Mesendoderm (in vitro differentiated cells): ENCODE measurements at regions not wholly inside any gene's neighbourhood (a gene's known extent, or its start where the extent isn't known, plus 50 kb on each side); places are given as distances from the start of the nearest gene placed in this dataset.

Source experiments
- DNase-seq: peaks from one replicate; pipeline ENCODE4 v3.0.0; 2013
- H2AK5ac ChIP-seq: 2 replicates; pipeline ENCODE4 v1.6.1; 2013; ENCODE audit warnings: low read length, inconsistent platforms
- H2BK120ac ChIP-seq: 2 replicates; pipeline ENCODE4 v1.6.1; 2013; ENCODE audit warnings: low read depth, mild to moderate bottlenecking, low read length, moderate library complexity, mixed read lengths
- H2BK15ac ChIP-seq: replicated peaks from 2 replicates; pipeline ENCODE4 v1.6.1; 2013; ENCODE audit warnings: low read depth, mild to moderate bottlenecking, moderate library complexity
- H2BK5ac ChIP-seq: 2 replicates; pipeline ENCODE4 v1.6.1; 2013; ENCODE audit warnings: low read length, inconsistent platforms
- H3K18ac ChIP-seq: 2 replicates; pipeline ENCODE4 v1.6.1; 2013; ENCODE audit warnings: mild to moderate bottlenecking, low read length, mixed read lengths
- H3K23ac ChIP-seq: one replicate; pipeline ENCODE4 v1.6.1; 2013; ENCODE audit warnings: low read length
- H3K27ac ChIP-seq: 2 replicates; pipeline ENCODE4 v1.5.1; 2013; ENCODE audit warnings: low read depth, mild to moderate bottlenecking, inconsistent platforms, low read length, moderate library complexity
- H3K27me3 ChIP-seq: 2 replicates; pipeline ENCODE4 v1.6.1; 2013; ENCODE audit warnings: low read length, control low read depth, mild to moderate bottlenecking, inconsistent platforms; ENCODE audit not compliant: insufficient read depth, poor library complexity
- H3K36me3 ChIP-seq: 2 replicates; pipeline ENCODE4 v1.6.1; 2013; ENCODE audit warnings: low read length, inconsistent platforms; ENCODE audit not compliant: control insufficient read depth, insufficient read depth
- H3K4ac ChIP-seq: one replicate; pipeline ENCODE4 v1.6.1; 2013; ENCODE audit warnings: low read depth, mild to moderate bottlenecking, low read length, moderate library complexity
- H3K4me1 ChIP-seq: 2 replicates; pipeline ENCODE4 v1.6.1; 2013; ENCODE audit warnings: low read depth, low read length, inconsistent platforms; ENCODE audit not compliant: control insufficient read depth
- H3K4me2 ChIP-seq: 2 replicates; pipeline ENCODE4 v1.6.1; 2013; ENCODE audit warnings: low read length
- H3K4me3 ChIP-seq: 2 replicates; pipeline ENCODE4 v1.5.1; 2013; ENCODE audit warnings: mild to moderate bottlenecking, low read length
- H3K56ac ChIP-seq: one replicate; pipeline ENCODE4 v1.6.1; 2013; ENCODE audit warnings: low read length
- H3K79me1 ChIP-seq: 2 replicates; pipeline ENCODE4 v1.6.1; 2013; ENCODE audit warnings: low read length, inconsistent platforms
- H3K79me2 ChIP-seq: 2 replicates; pipeline ENCODE4 v1.6.1; 2013; ENCODE audit warnings: mild to moderate bottlenecking, low read length; ENCODE audit not compliant: control insufficient read depth, insufficient read depth
- H3K9ac ChIP-seq: 2 replicates; pipeline ENCODE4 v1.6.1; 2013; ENCODE audit warnings: low read length, inconsistent platforms
- H4K5ac ChIP-seq: one replicate; pipeline ENCODE4 v1.6.1; 2013; ENCODE audit warnings: low read length
- H4K8ac ChIP-seq: one replicate; pipeline ENCODE4 v1.6.1; 2013; ENCODE audit warnings: low read depth, mild to moderate bottlenecking, control low read depth, low read length, moderate library complexity
- WGBS: extraction: QIAGEN DNeasy Blood & Tissue Kit; methylation state at CpG from one replicate; pipeline ENCODE4 v1.1.7; 2013; ENCODE audit warnings: low lambda C conversion rate, missing lambda C conversion rate; ENCODE audit not compliant: insufficient coverage; ENCODE audit errors: extremely low coverage; 5-methylcytosine and 5-hydroxymethylcytosine counted together

DNA sequence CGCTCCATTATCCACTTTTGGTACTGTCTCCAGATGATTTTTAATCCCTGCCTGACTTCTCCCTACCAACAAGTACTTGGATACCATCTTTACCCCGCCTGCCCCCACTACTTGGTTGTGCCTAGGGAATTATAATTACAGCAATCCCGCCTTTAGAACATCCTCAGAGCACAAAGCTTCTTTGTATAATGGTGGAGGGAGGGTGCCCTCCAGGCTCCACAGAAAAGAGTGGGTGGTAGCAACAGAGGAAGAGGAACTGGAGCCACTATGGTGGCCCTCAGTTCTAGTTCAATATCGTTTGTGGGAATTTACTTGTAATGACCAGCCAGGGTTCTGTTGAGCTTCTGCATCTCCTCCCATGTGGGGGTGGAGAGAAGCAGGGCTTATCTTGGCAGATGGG is 79.0 kb upstream of the RNF38 start:
- no peak for DNase-seq
- H3K18ac ChIP-seq, result no peak overlapping the region
- no peak overlapping the region for H3K56ac ChIP-seq
- no peak overlapping the region for H3K4ac ChIP-seq
- H4K8ac ChIP-seq, result no peak overlapping the region
- peaks cover 4% of the 10 kb centered on the region for H3K4me1 ChIP-seq
- peaks cover 18% of the 10 kb centered on the region for H3K79me1 ChIP-seq
- H3K79me2 ChIP-seq, result peaks cover 44% of the 10 kb centered on the region
- H2BK120ac ChIP-seq, result no peak overlapping the region
- no peaks in the 10 kb centered on the region for H3K27me3 ChIP-seq
- no peak overlapping the region for H3K27ac ChIP-seq
- H3K4me2 ChIP-seq, result no peak overlapping the region
- H3K9ac ChIP-seq, result no peak overlapping the region
- H2AK5ac ChIP-seq, result no peak overlapping the region
- peaks cover 2% of the 10 kb centered on the region for H3K36me3 ChIP-seq
- no peak overlapping the region for H3K4me3 ChIP-seq
- no peak overlapping the region for H4K5ac ChIP-seq
- WGBS, result 100% methylated on average over 1 of the region's 4 CpGs
- no peak overlapping the region for H2BK5ac ChIP-seq
- no peak overlapping the region for H3K23ac ChIP-seq
- H2BK15ac ChIP-seq, result no peak overlapping the region

DNA sequence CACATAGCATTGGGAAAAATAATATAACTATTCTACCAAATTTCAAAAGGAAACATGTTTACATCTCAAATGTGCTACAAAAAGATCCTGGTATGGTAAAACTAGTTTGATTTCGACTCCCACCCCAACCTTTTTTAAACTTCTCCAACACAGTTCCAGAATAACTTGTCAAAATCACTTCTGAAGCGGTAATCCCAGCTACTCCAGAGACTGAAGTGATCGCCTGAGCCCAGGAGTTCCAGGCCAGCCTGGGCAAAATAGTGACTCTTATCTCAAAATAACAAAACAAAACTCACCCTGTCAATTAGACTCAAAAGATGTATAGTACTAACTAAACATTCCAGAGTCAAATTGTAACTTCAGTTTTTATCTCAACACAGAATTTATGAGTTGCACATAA is 71.3 kb upstream of the RNF38 start:
- WGBS, result no CpG with 5 or more reads among the region's 3 CpGs
- Histone ChIP-seq H3K79me1 (peaks cover 7% of the 10 kb centered on the region), H2BK120ac (no peak overlapping the region), H3K79me2 (peaks cover 20% of the 10 kb centered on the region), H4K8ac (no peak overlapping the region), H2BK5ac (no peak overlapping the region), H3K18ac (no peak overlapping the region), H3K4me1 (no peaks in the 10 kb centered on the region), H3K36me3 (no peaks in the 10 kb centered on the region), H3K4me3 (no peak overlapping the region), H3K4ac (no peak overlapping the region), H3K23ac (no peak overlapping the region), H2AK5ac (no peak overlapping the region), H3K9ac (no peak overlapping the region), H3K27me3 (no peaks in the 10 kb centered on the region), H2BK15ac (no peak overlapping the region), H3K56ac (no peak overlapping the region), H4K5ac (no peak overlapping the region), H3K4me2 (no peak overlapping the region), H3K27ac (no peak overlapping the region)
- no peak for DNase-seq

DNA sequence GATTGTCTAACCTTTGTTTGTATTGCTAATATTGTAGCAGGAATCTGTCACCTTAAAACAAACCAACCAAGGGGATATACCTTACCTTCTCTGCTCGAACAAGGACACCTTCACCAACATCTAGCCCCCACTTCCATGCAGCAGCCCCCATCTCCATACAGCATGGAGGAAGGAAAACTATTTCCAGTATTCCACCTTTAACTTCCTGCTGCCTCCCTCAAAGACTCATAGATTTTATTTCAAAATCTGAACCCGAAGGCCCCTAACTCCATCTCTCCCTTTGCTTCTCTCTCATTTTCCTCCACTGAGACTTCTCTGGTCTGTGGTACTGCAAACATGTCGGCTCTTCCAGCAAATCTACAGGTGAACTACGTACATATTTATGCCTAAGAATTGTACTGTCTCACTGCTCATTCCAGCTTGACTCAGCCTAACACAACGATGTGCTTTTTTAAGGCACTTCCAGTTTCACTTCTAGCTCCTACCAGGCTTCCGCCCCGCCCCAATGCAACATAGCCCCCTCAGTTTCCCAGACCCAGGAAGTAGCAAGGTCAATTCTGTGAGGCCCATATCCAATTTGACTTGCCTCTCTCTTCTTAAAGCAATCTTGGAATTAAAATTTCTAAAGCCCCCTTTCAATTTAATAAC is 70.7 kb upstream of the RNF38 start:
- Histone ChIP-seq H3K23ac (no peak overlapping the region), H2BK120ac (no peak overlapping the region), H4K5ac (no peak overlapping the region), H3K9ac (no peak overlapping the region), H3K27me3 (no peaks in the 10 kb centered on the region), H3K4ac (no peak overlapping the region), H3K27ac (no peak overlapping the region), H2BK15ac (no peak overlapping the region), H3K56ac (no peak overlapping the region), H3K18ac (no peak overlapping the region), H3K4me2 (no peak overlapping the region), H4K8ac (no peak overlapping the region), H2BK5ac (no peak overlapping the region), H3K36me3 (no peaks in the 10 kb centered on the region), H3K4me1 (no peaks in the 10 kb centered on the region), H3K79me2 (peaks cover 20% of the 10 kb centered on the region), H3K4me3 (no peak overlapping the region), H2AK5ac (no peak overlapping the region), H3K79me1 (peaks cover 7% of the 10 kb centered on the region)
- no CpG with 5 or more reads among the region's 7 CpGs for WGBS
- no peak for DNase-seq

DNA sequence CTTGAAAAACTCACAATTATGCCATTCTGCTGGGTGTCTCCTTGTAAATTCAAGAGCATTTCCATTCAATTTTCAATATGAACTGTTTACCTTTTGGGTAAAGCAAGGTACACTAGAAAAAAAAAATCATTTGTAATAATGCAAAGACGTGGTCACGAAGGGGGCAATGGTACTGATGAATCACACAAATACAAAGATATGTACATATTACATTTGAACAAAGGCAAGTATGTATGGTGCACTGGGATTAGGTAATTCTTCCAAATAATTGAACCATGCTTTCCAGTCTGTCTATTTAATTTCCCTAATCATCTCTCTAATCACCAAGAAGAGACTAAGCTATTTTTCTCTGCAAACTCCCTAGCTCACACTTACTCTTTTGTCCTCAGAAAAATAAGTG is 63.4 kb upstream of the RNF38 start:
- no peak overlapping the region for H3K9ac ChIP-seq
- H3K4ac ChIP-seq, result no peak overlapping the region
- no peak overlapping the region for H3K23ac ChIP-seq
- no CpG with 5 or more reads among the region's 2 CpGs for WGBS
- H2BK5ac ChIP-seq, result no peak overlapping the region
- no peak overlapping the region for H4K8ac ChIP-seq
- peaks cover 11% of the 10 kb centered on the region for H3K79me1 ChIP-seq
- no peak overlapping the region for H3K4me2 ChIP-seq
- no peak overlapping the region for H3K4me3 ChIP-seq
- no peak overlapping the region for H2BK15ac ChIP-seq
- DNase-seq, result no peak
- H3K27me3 ChIP-seq, result no peaks in the 10 kb centered on the region
- H2AK5ac ChIP-seq, result no peak overlapping the region
- no peaks in the 10 kb centered on the region for H3K36me3 ChIP-seq
- no peak overlapping the region for H4K5ac ChIP-seq
- peaks cover 24% of the 10 kb centered on the region for H3K79me2 ChIP-seq
- no peaks in the 10 kb centered on the region for H3K4me1 ChIP-seq
- no peak overlapping the region for H3K56ac ChIP-seq
- H3K27ac ChIP-seq, result no peak overlapping the region
- no peak overlapping the region for H3K18ac ChIP-seq
- H2BK120ac ChIP-seq, result no peak overlapping the region

DNA sequence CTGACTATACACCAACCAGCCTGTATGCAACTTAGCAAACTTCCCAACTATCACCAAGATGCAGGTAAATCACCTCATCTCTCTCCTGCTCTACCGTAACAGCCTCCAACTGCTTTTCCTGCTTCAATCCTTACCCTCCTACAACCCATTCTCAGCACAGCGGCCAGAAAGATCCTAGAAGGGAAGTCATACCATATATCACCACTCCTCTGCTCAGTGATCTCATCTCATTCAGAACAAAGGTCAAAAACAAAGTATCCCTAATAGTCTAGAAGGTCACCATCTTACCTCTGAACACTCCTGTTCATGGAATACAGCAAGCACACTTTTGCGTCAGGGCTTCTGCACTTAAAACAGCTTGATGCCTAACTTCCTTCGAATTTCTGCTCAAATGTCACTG is 62.2 kb upstream of the RNF38 start:
- no peak overlapping the region for H4K5ac ChIP-seq
- H3K27ac ChIP-seq, result no peak overlapping the region
- no peaks in the 10 kb centered on the region for H3K36me3 ChIP-seq
- H3K4me2 ChIP-seq, result no peak overlapping the region
- no peak overlapping the region for H3K4ac ChIP-seq
- no peak overlapping the region for H3K4me3 ChIP-seq
- H2BK120ac ChIP-seq, result no peak overlapping the region
- H2AK5ac ChIP-seq, result no peak overlapping the region
- no peak overlapping the region for H3K9ac ChIP-seq
- no CpG with 5 or more reads among the region's 4 CpGs for WGBS
- H3K27me3 ChIP-seq, result no peaks in the 10 kb centered on the region
- no peak overlapping the region for H2BK5ac ChIP-seq
- H3K18ac ChIP-seq, result no peak overlapping the region
- no peak overlapping the region for H3K23ac ChIP-seq
- no peak for DNase-seq
- H3K79me1 ChIP-seq, result peaks cover 11% of the 10 kb centered on the region
- H3K79me2 ChIP-seq, result peaks cover 19% of the 10 kb centered on the region
- H4K8ac ChIP-seq, result no peak overlapping the region
- H3K4me1 ChIP-seq, result no peaks in the 10 kb centered on the region
- H3K56ac ChIP-seq, result no peak overlapping the region
- H2BK15ac ChIP-seq, result no peak overlapping the region

DNA sequence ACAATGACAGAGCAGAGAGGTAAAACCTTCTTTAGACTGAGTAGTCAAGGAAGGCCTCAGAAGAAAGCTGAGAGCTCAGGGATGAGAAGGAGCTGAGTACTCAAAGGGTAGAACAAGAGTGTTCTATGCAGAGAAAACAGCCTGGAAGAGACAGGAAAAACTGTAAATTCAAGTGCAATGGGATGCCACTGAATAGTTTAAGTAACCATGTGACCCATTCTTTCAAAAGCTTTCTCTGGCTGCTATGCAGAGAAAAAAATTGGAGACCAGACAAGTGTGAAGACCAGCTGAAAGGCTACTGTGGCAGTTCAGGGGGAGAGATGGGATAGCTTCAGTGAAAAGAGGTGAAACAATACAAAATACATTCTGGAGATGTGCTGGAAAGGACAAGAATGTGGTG is 61.3 kb upstream of the RNF38 start:
- Histone ChIP-seq H2BK5ac (no peak overlapping the region), H2AK5ac (no peak overlapping the region), H3K36me3 (no peaks in the 10 kb centered on the region), H2BK120ac (no peak overlapping the region), H3K79me1 (peaks cover 14% of the 10 kb centered on the region), H3K27me3 (no peaks in the 10 kb centered on the region), H3K4ac (no peak overlapping the region), H3K18ac (no peak overlapping the region), H3K56ac (no peak overlapping the region), H3K4me1 (no peaks in the 10 kb centered on the region), H3K79me2 (peaks cover 22% of the 10 kb centered on the region), H2BK15ac (no peak overlapping the region), H3K27ac (no peak overlapping the region), H3K9ac (no peak overlapping the region), H3K23ac (no peak overlapping the region), H4K8ac (no peak overlapping the region), H3K4me3 (no peak overlapping the region), H3K4me2 (no peak overlapping the region), H4K5ac (no peak overlapping the region)
- DNase-seq, result no peak
